CD4-positive, alpha-beta T cell (primary cell): ENCODE measurements at regions not wholly inside any gene's neighbourhood (a gene's known extent, or its start where the extent isn't known, plus 50 kb on each side); places are given as distances from the start of the nearest gene placed in this dataset.
A peak's percentile ranks its signal among the peaks of the same experiment; 100 is the strongest.

Experiments
- ATAC-seq: fragments of 200-7000 bp; cut with Tn5 transposase; one replicate; pipeline ENCODE4 v1.10.0; 2022; ENCODE audit warnings: mild to moderate bottlenecking; ENCODE audit not compliant: poor library complexity
- CTCF ChIA-PET: fragments of 350-600 bp; sonication (Branson Sonifier 250); formaldehyde crosslinking; loops from one replicate; lab custom pipeline; 2021; ENCODE audit warnings: antibody characterized with exemption, inconsistent platforms; lab: Charles Lee
- POLR2A ChIA-PET: fragments of 350-600 bp; sonication (Branson Sonifier 250); formaldehyde crosslinking; loops from one replicate; lab custom pipeline; 2021; ENCODE audit warnings: antibody characterized with exemption, inconsistent platforms; lab: Charles Lee
- DNase-seq, 14 experiments: peaks; one replicate each; pipeline ENCODE4 v3.0.0-alpha.2; 2013 to 2020; ENCODE audit warnings: mixed read lengths in 2 of 14
- H3K27ac ChIP-seq, 2 donors: one replicate each; pipeline versions ENCODE4 v1.5.1 to v1.7.0; 2013; ENCODE audit warnings: low read length in 2 of 2, low read depth in 1 of 2, mild to moderate bottlenecking in 1 of 2
- H3K27me3 ChIP-seq, 2 experiments: 1 replicate in 1 of 2; 2 replicates in 1 of 2; pipeline versions ENCODE4 v1.6.1 to v1.7.0; 2013; ENCODE audit warnings: low read length in 2 of 2, control low read depth in 1 of 2, mild to moderate bottlenecking in 1 of 2, moderate library complexity in 1 of 2; ENCODE audit not compliant: insufficient read depth in 2 of 2, control insufficient read depth in 1 of 2
- H3K36me3 ChIP-seq: one replicate; pipeline ENCODE4 v1.6.1; 2013; ENCODE audit warnings: low read length, control low read depth; ENCODE audit not compliant: insufficient read depth
- H3K4me1 ChIP-seq: one replicate; pipeline ENCODE4 v1.6.1; 2013; ENCODE audit warnings: low read length, control low read depth; ENCODE audit not compliant: insufficient read depth
- H3K4me3 ChIP-seq: one replicate; pipeline ENCODE4 v1.5.1; 2013; ENCODE audit warnings: mild to moderate bottlenecking, low read length, moderate library complexity
- H3K9me3 ChIP-seq, 2 experiments: 1 replicate in 1 of 2; 2 replicates in 1 of 2; pipeline versions ENCODE4 v1.6.1 to v1.7.0; 2013; ENCODE audit warnings: low read length in 2 of 2, mild to moderate bottlenecking in 2 of 2, control low read depth in 1 of 2, moderate library complexity in 1 of 2; ENCODE audit not compliant: control insufficient read depth in 1 of 2, insufficient read depth in 1 of 2
- H3K27ac Mint-ChIP-seq: one replicate; pipeline ENCODE4 v1.8.0; 2020; ENCODE audit warnings: mixed read lengths
- H3K27me3 Mint-ChIP-seq: one replicate; pipeline ENCODE4 v1.8.0; 2021; ENCODE audit warnings: mixed read lengths
- H3K36me3 Mint-ChIP-seq: one replicate; pipeline ENCODE4 v1.8.0; 2021; ENCODE audit warnings: low read depth, mixed read lengths
- H3K4me1 Mint-ChIP-seq: one replicate; pipeline ENCODE4 v1.8.0; 2021; ENCODE audit warnings: low read depth, mixed read lengths
- H3K4me3 Mint-ChIP-seq: one replicate; pipeline ENCODE4 v1.8.0; 2020; ENCODE audit warnings: mild to moderate bottlenecking, mixed read lengths
- H3K9me3 Mint-ChIP-seq: one replicate; pipeline ENCODE4 v1.8.0; 2020; ENCODE audit warnings: mixed read lengths
- intact Hi-C, 2 experiments: fragments of 100-400 bp; cut with DNase I in 1 of 2; cut with micrococcal nuclease in 1 of 2; formaldehyde crosslinking; loops; one replicate each; pipeline versions ENCODE4 v1.15.1 to v1.9.0; 2023 to 2025; cut with DNase I, micrococcal nuclease
- TF ChIP-seq, protein P1 (sequence below): fragments of 200-600 bp; IDR thresholded peaks from one replicate; pipeline ENCODE4 v1.8.0; 2022; ENCODE audit warnings: antibody characterized with exemption, mild to moderate bottlenecking

GRCh38 chr9:134545215-134545542, 96.4 kb upstream of the COL5A1 start:
- DNase-seq (no peak), ATAC-seq (no peak)
- intact Hi-C loops: no loop called here
- TF ChIP-seq, protein P1, sequence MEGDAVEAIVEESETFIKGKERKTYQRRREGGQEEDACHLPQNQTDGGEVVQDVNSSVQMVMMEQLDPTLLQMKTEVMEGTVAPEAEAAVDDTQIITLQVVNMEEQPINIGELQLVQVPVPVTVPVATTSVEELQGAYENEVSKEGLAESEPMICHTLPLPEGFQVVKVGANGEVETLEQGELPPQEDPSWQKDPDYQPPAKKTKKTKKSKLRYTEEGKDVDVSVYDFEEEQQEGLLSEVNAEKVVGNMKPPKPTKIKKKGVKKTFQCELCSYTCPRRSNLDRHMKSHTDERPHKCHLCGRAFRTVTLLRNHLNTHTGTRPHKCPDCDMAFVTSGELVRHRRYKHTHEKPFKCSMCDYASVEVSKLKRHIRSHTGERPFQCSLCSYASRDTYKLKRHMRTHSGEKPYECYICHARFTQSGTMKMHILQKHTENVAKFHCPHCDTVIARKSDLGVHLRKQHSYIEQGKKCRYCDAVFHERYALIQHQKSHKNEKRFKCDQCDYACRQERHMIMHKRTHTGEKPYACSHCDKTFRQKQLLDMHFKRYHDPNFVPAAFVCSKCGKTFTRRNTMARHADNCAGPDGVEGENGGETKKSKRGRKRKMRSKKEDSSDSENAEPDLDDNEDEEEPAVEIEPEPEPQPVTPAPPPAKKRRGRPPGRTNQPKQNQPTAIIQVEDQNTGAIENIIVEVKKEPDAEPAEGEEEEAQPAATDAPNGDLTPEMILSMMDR: no peak
- Histone ChIP-seq H3K36me3 (no peaks in the 10 kb centered on the region), H3K27me3 (peaks cover 0 to 3% of the 10 kb centered on the region in 2 experiments), H3K4me1 (no peaks in the 10 kb centered on the region), H3K4me3 (no peak overlapping the region), H3K9me3 (peaks cover 0 to 21% of the 10 kb centered on the region in 2 experiments), H3K27ac (no peak overlapping the region)
- CTCF ChIA-PET: no interaction called here
- H3K36me3 Mint-ChIP-seq: no peaks in the 10 kb centered on the region
- peaks cover 4% of the 10 kb centered on the region for H3K27me3 Mint-ChIP-seq
- H3K9me3 Mint-ChIP-seq: no peaks in the 10 kb centered on the region
- no peak overlapping the region for H3K27ac Mint-ChIP-seq
- POLR2A ChIA-PET: no interaction called here
- no peaks in the 10 kb centered on the region for H3K4me1 Mint-ChIP-seq
- H3K4me3 Mint-ChIP-seq: no peak overlapping the region

- H3K27me3 ChIP-seq: peaks cover 0 to 3% of the 10 kb centered on the region in 2 experiments
- ChIA-PET CTCF (no interaction called here), POLR2A (no interaction called here)
- intact Hi-C loops: no loop called here
- Mint-ChIP-seq H3K36me3 (no peaks in the 10 kb centered on the region), H3K4me3 (no peak overlapping the region), H3K27ac (no peak overlapping the region), H3K9me3 (no peaks in the 10 kb centered on the region), H3K4me1 (no peaks in the 10 kb centered on the region), H3K27me3 (peaks cover 8% of the 10 kb centered on the region)
- H3K4me1 ChIP-seq: no peaks in the 10 kb centered on the region
- no peaks in the 10 kb centered on the region for H3K36me3 ChIP-seq
- TF ChIP-seq, protein P1: no peak
- no peak overlapping the region for H3K27ac ChIP-seq
- H3K4me3 ChIP-seq: no peak overlapping the region
- peaks cover 0 to 26% of the 10 kb centered on the region in 2 experiments for H3K9me3 ChIP-seq
- DNase-seq (peak in 1 of 14 experiments; percentile 13), ATAC-seq (no peak)
Observed at GRCh38 chr9:134545543-134546245, 95.9 kb upstream of the COL5A1 start.

GRCh38 chr9:134546246-134546731, 95.3 kb upstream of the COL5A1 start:
- no peaks in the 10 kb centered on the region for H3K9me3 Mint-ChIP-seq
- Histone ChIP-seq H3K27ac (no peak overlapping the region), H3K9me3 (peaks cover 0 to 27% of the 10 kb centered on the region in 2 experiments), H3K4me1 (no peaks in the 10 kb centered on the region), H3K4me3 (no peak overlapping the region), H3K36me3 (no peaks in the 10 kb centered on the region), H3K27me3 (peaks cover 4 to 7% of the 10 kb centered on the region in 2 experiments)
- no peak for ATAC-seq
- ChIA-PET CTCF (no interaction called here), POLR2A (no interaction called here)
- H3K36me3 Mint-ChIP-seq: no peaks in the 10 kb centered on the region
- H3K4me3 Mint-ChIP-seq: no peak overlapping the region
- H3K27me3 Mint-ChIP-seq: peaks cover 10% of the 10 kb centered on the region
- H3K4me1 Mint-ChIP-seq: no peaks in the 10 kb centered on the region
- intact Hi-C loops: no loop called here
- TF ChIP-seq, protein P1: no peak
- H3K27ac Mint-ChIP-seq: no peak overlapping the region
- DNase-seq: no peak
